NB4 (cell line): ENCODE measurements at regions not wholly inside any gene's neighbourhood (a gene's known extent, or its start where the extent isn't known, plus 50 kb on each side); places are given as distances from the start of the nearest gene placed in this dataset.

Source experiments
- DNase-seq: peaks from one replicate; pipeline ENCODE4 v3.0.0; 2010; ENCODE audit warnings: low read depth
- H3K4me3 ChIP-seq: one replicate; pipeline ENCODE4 v1.5.1; 2011; ENCODE audit warnings: mild to moderate bottlenecking, low read depth, low read length, moderate library complexity
- MYC ChIP-seq: IDR thresholded peaks from 2 replicates; pipeline ENCODE4 v1.6.1; 2011; ENCODE audit warnings: low read depth, low read length
- POLR2A ChIP-seq: IDR thresholded peaks from 2 replicates; pipeline ENCODE4 v1.6.1; 2011; ENCODE audit warnings: mild to moderate bottlenecking; ENCODE audit not compliant: insufficient read length; ENCODE audit errors: extremely low read depth
- TF ChIP-seq, protein P1 (sequence below): IDR thresholded peaks from 2 replicates; pipeline ENCODE4 v1.6.1; 2011; ENCODE audit warnings: low read depth, low read length
- TF ChIP-seq, protein P2 (sequence below): IDR thresholded peaks from one replicate; pipeline ENCODE4 v1.5.1; 2012; ENCODE audit warnings: low read depth, low read length

DNA sequence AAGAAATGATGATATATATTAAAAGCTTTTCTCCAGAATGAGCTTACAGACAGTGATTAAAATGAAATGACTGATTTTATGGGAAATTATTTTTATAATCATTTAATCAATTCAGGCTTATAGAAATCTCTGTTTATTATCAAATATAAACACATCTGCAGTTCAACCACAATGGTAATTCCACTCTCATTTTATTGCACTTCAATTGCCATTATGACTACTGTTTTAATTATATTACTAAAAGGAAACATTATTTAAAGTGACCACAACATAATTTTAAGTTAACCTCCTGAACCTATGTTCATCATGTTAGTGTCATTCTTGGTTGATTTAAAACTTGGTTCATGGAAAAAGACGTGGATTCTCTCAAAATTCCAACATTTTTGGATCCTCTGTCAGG lies 536.3 kb downstream of the SLC6A15 start:
- DNase-seq: no peak
- no peak overlapping the region for H3K4me3 ChIP-seq
- TF ChIP-seq MYC (no peak), POLR2A (no peak)
- TF ChIP-seq, protein P1, sequence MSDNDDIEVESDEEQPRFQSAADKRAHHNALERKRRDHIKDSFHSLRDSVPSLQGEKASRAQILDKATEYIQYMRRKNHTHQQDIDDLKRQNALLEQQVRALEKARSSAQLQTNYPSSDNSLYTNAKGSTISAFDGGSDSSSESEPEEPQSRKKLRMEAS: no peak
- TF ChIP-seq, protein P2, sequence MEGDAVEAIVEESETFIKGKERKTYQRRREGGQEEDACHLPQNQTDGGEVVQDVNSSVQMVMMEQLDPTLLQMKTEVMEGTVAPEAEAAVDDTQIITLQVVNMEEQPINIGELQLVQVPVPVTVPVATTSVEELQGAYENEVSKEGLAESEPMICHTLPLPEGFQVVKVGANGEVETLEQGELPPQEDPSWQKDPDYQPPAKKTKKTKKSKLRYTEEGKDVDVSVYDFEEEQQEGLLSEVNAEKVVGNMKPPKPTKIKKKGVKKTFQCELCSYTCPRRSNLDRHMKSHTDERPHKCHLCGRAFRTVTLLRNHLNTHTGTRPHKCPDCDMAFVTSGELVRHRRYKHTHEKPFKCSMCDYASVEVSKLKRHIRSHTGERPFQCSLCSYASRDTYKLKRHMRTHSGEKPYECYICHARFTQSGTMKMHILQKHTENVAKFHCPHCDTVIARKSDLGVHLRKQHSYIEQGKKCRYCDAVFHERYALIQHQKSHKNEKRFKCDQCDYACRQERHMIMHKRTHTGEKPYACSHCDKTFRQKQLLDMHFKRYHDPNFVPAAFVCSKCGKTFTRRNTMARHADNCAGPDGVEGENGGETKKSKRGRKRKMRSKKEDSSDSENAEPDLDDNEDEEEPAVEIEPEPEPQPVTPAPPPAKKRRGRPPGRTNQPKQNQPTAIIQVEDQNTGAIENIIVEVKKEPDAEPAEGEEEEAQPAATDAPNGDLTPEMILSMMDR: no peak

DNA sequence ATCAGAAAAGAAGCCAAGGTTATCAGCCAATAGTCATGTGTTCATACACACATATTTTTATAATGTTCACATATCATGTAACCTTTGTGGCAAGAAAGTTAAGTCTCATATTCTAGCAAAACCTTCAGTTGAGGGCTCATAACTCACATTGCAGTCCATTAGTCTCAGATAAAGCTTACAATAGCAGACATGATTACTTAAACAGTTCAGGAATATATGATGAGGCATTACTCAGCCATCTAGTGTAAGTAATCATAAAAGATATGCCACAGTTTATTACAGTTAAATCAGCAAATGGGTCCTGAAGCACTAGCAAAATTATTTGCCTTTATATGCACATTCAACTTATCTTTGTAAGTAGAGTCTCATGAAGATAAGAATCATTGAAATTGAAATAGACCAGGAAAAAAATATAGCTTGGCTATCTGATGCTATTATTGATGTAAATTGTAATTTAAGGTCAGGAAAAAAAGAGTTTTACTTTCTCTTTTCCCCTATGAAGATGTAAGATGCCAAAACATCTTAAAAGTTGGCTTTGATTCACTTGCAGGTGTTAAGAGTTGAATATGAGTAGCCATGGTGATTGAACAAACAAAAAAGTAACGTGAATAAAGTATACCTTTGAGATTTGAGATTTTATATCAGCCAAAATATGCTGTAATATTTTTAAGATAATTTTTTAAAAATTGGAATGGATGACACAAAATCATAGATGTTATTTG lies 537.0 kb downstream of the SLC6A15 start:
- H3K4me3 ChIP-seq: no peak overlapping the region
- TF ChIP-seq POLR2A: no peak
- TF ChIP-seq, protein P1: no peak
- no peak for TF ChIP-seq MYC
- TF ChIP-seq, protein P2: no peak
- DNase-seq: no peak

DNA sequence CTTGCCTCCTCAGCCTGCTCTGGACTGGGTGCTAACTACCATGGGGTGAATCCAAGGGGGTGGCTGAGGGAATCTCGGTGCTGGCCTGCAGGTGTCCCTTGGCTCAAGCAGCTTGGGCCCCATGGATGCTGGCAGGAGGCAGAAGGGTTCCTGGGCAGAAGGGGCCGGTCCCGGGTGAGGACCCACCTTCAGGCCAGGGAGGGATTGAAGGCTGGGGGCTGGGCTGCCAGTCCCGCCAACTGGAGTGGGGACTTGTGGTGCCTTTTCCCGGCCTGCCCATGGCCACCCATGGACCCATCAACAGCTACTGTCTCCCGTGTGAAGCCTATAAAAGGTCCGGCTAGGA lies 550.1 kb downstream of the SLC6A15 start:
- DNase-seq: no peak
- H3K4me3 ChIP-seq: no peak overlapping the region
- TF ChIP-seq, protein P1: no peak
- TF ChIP-seq POLR2A (no peak), MYC (no peak)
- TF ChIP-seq, protein P2: no peak

DNA sequence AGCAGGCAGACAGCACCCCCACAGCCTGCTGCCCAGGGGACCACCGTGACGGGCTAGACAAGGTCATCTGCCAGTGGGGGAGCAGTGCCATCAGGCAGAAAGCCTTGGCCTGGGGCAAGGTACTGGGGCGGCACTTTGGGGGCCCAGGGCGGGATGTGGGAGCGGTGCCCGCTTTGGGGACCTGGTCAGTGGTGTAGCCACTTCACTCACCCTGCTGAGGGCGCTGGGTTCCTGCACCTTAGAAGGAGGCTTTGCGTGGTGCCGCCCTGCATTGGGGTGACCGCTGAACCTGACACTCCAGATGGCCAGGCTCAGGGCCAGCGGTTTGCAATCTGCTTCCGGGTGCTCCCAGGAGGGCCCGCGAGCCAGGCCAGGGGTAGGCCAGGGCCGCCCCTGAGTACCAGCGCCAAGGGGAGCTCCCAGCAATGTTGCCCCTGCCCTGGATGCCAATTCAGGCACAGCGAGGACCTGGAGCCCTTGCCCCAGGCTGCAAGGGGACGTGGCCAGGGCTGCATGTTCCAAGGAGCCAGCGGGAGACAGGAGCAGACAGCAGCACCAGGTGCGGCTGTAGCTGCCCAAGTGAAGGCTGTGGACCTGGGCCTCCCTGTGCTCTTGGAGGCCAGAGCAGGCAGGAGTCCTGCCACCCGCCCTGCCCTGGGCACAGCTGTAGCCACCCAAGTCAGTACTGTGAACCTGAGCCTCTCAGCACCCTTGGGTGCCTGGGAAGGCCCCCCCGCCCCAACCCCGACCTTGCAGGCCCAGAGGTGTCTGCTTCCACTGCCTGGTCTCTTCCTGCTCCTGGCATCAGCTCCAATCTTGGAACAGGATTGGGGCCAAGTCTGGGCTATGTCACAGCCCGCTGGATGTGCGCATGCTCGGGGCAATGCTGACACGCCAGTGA lies 550.7 kb downstream of the SLC6A15 start:
- no peak for TF ChIP-seq POLR2A
- DNase-seq: no peak
- H3K4me3 ChIP-seq: no peak overlapping the region

DNA sequence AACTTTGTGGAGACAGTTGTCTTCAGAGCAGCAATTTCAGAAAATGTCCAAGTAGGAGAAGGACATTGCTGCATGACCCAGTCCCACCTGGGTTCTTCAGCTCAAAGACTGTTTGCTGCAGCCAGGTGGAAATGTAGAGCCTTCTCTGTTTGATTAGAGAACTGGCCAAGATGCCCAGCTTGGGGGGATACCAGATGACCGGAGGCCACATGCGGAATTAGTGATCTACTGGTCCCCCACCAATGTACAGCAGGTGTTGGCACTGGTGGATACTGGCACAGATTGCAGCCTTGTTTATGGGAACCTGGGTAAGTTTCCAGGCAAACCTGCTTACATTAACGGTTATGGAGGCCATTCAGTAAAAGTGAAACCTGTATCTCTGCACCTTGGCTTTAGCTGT lies 555.3 kb downstream of the SLC6A15 start:
- no peak for TF ChIP-seq MYC
- TF ChIP-seq, protein P1: no peak
- no peak for TF ChIP-seq POLR2A
- TF ChIP-seq, protein P2: no peak
- no peak overlapping the region for H3K4me3 ChIP-seq
- DNase-seq: no peak

DNA sequence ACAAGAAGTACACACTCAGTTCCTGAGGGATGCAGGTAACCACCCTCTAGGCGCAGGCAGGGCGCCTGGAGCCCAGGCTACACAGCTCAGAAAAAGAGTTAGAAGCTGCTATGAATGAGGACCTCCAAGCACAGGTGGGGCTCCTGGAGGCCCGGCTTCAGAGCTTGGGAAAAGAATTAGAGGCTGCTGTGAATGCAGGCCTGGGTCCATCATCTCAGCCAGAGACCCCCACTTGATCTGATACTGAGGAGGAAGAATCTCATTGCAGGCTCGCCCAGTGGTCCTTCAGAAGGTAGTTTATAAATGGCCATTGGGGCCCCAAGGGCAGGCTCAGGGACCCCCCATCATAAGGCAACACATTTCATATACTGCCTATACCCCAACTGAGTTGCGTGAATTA lies 556.4 kb downstream of the SLC6A15 start:
- TF ChIP-seq, protein P1: no peak
- TF ChIP-seq, protein P2: no peak
- no peak overlapping the region for H3K4me3 ChIP-seq
- DNase-seq: no peak
